HG02840 (cell line): ENCODE measurements at regions not wholly inside any gene's neighbourhood (a gene's known extent, or its start where the extent isn't known, plus 50 kb on each side); places are given as distances from the start of the nearest gene placed in this dataset.

Source experiments
- ATAC-seq: cut with Tn5 transposase; IDR thresholded peaks from one replicate; pipeline ENCODE4 v1.9.1; 2021; ENCODE audit warnings: mild to moderate bottlenecking, moderate library complexity, moderate number of reproducible peaks; ENCODE audit not compliant: unreplicated experiment, low FRiP score

- ATAC-seq, result no peak
Measured at GRCh38 chr6:43953256-43953655, 174.0 kb downstream of the MRPL14 start.

GRCh38 chr6:43952746-43953145 lies 174.5 kb downstream of the MRPL14 start:
- ATAC-seq, result no peak

- no peak for ATAC-seq
Measured at GRCh38 chr6:43951756-43952675, 175.2 kb downstream of the MRPL14 start.

GRCh38 chr6:43951063-43951755 lies 176.0 kb downstream of the MRPL14 start:
- ATAC-seq, result no peak

- no peak for ATAC-seq
Measured at GRCh38 chr6:43950731-43951062, 176.6 kb downstream of the MRPL14 start.

GRCh38 chr6:43950051-43950605 lies 177.1 kb downstream of the MRPL14 start:
- ATAC-seq, result no peak

- ATAC-seq, result no peak
Measured at GRCh38 chr6:43949551-43949991, 177.7 kb downstream of the MRPL14 start.

- ATAC-seq, result no peak
Measured at GRCh38 chr6:43948527-43949485, 178.4 kb downstream of the MRPL14 start.

- no peak for ATAC-seq
Measured at GRCh38 chr6:43947860-43948259, 177.8 kb downstream of the VEGFA start.

- no peak for ATAC-seq
Measured at GRCh38 chr6:43946641-43947363, 176.8 kb downstream of the VEGFA start.

- ATAC-seq, result no peak
Measured at GRCh38 chr6:43945768-43946080, 175.7 kb downstream of the VEGFA start.

GRCh38 chr6:43944908-43945767 lies 175.1 kb downstream of the VEGFA start:
- no peak for ATAC-seq

GRCh38 chr6:43943781-43944250 lies 173.8 kb downstream of the VEGFA start:
- ATAC-seq, result no peak

- no peak for ATAC-seq
Measured at GRCh38 chr6:43943099-43943766, 173.2 kb downstream of the VEGFA start.

- ATAC-seq, result no peak
Measured at GRCh38 chr6:43942616-43943015, 172.6 kb downstream of the VEGFA start.

- no peak for ATAC-seq
Measured at GRCh38 chr6:43942011-43942442, 172.0 kb downstream of the VEGFA start.

GRCh38 chr6:43941174-43941573 lies 171.2 kb downstream of the VEGFA start:
- no peak for ATAC-seq

GRCh38 chr6:43940393-43941087 lies 170.5 kb downstream of the VEGFA start:
- ATAC-seq, result no peak
